ENCODE measurements at regions not wholly inside any gene's neighbourhood (a gene's known extent, or its start where the extent isn't known, plus 50 kb on each side); places are given as distances from the start of the nearest gene placed in this dataset.

DNA sequence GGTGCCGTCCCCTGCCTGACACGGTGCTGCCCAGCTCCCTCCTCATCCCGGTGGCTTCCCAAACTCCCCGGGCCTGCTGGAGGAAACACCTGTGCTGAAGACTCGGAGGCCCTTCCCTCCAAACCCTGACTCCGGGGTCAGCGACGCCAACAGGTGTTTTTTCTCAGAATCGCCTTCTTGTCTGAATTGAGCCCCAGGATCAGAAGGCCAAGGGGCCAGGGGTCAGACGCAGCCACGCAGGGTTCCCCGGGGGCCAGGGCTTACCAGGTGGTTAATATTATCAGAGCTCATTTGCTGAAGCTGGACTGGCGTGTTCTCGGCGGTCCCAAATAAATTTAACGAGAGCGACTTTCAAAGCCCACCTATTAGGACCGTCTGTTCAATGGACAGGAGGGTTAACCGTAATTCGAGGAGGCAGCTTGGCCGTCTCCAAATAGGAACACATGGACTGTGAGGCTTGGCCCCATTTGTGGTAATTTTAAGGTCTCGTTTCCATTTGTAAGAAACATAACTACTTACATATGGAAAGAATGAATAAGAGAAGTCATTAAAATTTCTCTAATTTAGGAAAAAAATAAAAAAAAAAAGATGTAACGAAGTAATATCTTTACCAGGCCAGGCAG, 239.3 kb downstream of the CRLF2 start:
- no peak for ATAC-seq
- TF ChIP-seq ZFP30 (CRISPR knock-in tag; IDR thresholded peaks at IDR 0.05) (no peak), ISL1 (CRISPR knock-in tag; IDR thresholded peaks at IDR 0.05) (no peak), OSR1 (CRISPR knock-in tag; IDR thresholded peaks at IDR 0.05) (no peak), RARB (CRISPR knock-in tag; IDR thresholded peaks at IDR 0.05) (no peak), ZFP3 (CRISPR knock-in tag; IDR thresholded peaks at IDR 0.05) (no peak), ZNF70 (CRISPR knock-in tag; IDR thresholded peaks at IDR 0.05) (no peak), ZNF565 (CRISPR knock-in tag; conservative IDR thresholded peaks at IDR 0.05; ENCODE audit: low read depth) (no peak)
- TF ChIP-seq, protein P1, sequence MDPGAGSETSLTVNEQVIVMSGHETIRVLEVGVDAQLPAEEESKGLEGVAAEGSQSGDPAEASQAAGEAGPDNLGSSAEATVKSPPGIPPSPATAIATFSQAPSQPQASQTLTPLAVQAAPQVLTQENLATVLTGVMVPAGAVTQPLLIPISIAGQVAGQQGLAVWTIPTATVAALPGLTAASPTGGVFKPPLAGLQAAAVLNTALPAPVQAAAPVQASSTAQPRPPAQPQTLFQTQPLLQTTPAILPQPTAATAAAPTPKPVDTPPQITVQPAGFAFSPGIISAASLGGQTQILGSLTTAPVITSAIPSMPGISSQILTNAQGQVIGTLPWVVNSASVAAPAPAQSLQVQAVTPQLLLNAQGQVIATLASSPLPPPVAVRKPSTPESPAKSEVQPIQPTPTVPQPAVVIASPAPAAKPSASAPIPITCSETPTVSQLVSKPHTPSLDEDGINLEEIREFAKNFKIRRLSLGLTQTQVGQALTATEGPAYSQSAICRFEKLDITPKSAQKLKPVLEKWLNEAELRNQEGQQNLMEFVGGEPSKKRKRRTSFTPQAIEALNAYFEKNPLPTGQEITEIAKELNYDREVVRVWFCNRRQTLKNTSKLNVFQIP (CRISPR knock-in tag; IDR thresholded peaks at IDR 0.05; ENCODE audit: borderline replicate concordance, low read depth): no peak
- TF ChIP-seq, protein P2, sequence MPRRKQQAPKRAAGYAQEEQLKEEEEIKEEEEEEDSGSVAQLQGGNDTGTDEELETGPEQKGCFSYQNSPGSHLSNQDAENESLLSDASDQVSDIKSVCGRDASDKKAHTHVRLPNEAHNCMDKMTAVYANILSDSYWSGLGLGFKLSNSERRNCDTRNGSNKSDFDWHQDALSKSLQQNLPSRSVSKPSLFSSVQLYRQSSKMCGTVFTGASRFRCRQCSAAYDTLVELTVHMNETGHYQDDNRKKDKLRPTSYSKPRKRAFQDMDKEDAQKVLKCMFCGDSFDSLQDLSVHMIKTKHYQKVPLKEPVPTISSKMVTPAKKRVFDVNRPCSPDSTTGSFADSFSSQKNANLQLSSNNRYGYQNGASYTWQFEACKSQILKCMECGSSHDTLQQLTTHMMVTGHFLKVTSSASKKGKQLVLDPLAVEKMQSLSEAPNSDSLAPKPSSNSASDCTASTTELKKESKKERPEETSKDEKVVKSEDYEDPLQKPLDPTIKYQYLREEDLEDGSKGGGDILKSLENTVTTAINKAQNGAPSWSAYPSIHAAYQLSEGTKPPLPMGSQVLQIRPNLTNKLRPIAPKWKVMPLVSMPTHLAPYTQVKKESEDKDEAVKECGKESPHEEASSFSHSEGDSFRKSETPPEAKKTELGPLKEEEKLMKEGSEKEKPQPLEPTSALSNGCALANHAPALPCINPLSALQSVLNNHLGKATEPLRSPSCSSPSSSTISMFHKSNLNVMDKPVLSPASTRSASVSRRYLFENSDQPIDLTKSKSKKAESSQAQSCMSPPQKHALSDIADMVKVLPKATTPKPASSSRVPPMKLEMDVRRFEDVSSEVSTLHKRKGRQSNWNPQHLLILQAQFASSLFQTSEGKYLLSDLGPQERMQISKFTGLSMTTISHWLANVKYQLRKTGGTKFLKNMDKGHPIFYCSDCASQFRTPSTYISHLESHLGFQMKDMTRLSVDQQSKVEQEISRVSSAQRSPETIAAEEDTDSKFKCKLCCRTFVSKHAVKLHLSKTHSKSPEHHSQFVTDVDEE (CRISPR knock-in tag; IDR thresholded peaks at IDR 0.05): no peak

DNA sequence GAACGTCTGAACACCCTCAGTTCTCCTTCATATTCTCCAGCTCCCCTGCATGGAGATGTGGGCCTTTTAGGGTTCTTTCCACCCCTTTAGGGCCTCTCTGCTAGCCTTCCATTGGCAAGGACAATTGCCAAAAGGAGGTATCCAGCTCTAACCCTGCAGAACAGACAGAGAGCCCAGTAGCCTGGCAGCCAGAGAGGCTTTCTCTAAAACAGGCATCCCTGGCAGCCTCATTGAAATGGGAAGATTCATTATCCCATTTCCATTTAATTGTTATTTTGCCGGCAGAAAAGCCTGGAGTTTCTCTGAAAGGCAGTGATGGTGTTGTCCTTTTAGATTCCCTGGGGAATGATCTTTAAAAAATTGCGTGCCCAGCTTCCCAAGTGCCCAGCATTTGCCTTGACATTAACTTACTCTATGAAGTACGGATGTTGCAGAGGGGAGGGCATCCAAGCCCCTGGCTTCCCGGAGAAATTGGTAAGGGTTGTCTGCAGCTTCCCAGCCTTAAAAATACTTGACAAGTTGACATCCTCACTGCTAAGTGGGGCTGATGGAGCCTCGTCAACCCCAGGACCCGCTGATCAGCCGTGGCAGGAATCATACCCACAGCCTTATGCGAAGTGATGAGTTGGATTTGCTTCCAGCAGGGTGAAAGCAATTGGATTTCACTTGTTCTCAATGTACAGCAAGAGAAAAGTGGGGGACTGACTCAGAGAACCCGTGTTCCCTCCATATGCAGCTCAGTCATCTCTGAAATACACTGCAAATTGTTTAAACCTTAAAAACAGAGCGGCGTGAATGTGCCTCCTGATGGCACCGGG, 244.1 kb downstream of the CRLF2 start:
- ATAC-seq: no peak
- no peak for TF ChIP-seq GLIS3 (CRISPR knock-in tag; IDR thresholded peaks at IDR 0.05)
- TF ChIP-seq ZFP30 (CRISPR knock-in tag; IDR thresholded peaks at IDR 0.05): no peak
- TF ChIP-seq, protein P3, sequence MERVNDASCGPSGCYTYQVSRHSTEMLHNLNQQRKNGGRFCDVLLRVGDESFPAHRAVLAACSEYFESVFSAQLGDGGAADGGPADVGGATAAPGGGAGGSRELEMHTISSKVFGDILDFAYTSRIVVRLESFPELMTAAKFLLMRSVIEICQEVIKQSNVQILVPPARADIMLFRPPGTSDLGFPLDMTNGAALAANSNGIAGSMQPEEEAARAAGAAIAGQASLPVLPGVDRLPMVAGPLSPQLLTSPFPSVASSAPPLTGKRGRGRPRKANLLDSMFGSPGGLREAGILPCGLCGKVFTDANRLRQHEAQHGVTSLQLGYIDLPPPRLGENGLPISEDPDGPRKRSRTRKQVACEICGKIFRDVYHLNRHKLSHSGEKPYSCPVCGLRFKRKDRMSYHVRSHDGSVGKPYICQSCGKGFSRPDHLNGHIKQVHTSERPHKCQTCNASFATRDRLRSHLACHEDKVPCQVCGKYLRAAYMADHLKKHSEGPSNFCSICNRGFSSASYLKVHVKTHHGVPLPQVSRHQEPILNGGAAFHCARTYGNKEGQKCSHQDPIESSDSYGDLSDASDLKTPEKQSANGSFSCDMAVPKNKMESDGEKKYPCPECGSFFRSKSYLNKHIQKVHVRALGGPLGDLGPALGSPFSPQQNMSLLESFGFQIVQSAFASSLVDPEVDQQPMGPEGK (CRISPR knock-in tag; IDR thresholded peaks at IDR 0.05; ENCODE audit: borderline replicate concordance): no peak
- no peak for TF ChIP-seq ZFP3 (CRISPR knock-in tag; IDR thresholded peaks at IDR 0.05)
- TF ChIP-seq PPARA (CRISPR knock-in tag; IDR thresholded peaks at IDR 0.05; ENCODE audit: borderline replicate concordance): no peak
- no peak for TF ChIP-seq OSR1 (CRISPR knock-in tag; IDR thresholded peaks at IDR 0.05)
- TF ChIP-seq, protein P1 (CRISPR knock-in tag; IDR thresholded peaks at IDR 0.05; ENCODE audit: borderline replicate concordance, low read depth): no peak
- TF ChIP-seq, protein P4, sequence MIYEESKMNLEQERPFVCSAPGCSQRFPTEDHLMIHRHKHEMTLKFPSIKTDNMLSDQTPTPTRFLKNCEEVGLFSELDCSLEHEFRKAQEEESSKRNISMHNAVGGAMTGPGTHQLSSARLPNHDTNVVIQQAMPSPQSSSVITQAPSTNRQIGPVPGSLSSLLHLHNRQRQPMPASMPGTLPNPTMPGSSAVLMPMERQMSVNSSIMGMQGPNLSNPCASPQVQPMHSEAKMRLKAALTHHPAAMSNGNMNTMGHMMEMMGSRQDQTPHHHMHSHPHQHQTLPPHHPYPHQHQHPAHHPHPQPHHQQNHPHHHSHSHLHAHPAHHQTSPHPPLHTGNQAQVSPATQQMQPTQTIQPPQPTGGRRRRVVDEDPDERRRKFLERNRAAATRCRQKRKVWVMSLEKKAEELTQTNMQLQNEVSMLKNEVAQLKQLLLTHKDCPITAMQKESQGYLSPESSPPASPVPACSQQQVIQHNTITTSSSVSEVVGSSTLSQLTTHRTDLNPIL (CRISPR knock-in tag; IDR thresholded peaks at IDR 0.05; ENCODE audit: low read depth): no peak
- TF ChIP-seq ZC3H10 (CRISPR knock-in tag; IDR thresholded peaks at IDR 0.05): no peak
- no peak for TF ChIP-seq ZNF565 (CRISPR knock-in tag; conservative IDR thresholded peaks at IDR 0.05; ENCODE audit: low read depth)
- no peak for TF ChIP-seq ZNF8 (CRISPR knock-in tag; IDR thresholded peaks at IDR 0.05)
- no peak for TF ChIP-seq BACH2 (CRISPR knock-in tag; IDR thresholded peaks at IDR 0.05; ENCODE audit: borderline replicate concordance)
- TF ChIP-seq, protein P5, sequence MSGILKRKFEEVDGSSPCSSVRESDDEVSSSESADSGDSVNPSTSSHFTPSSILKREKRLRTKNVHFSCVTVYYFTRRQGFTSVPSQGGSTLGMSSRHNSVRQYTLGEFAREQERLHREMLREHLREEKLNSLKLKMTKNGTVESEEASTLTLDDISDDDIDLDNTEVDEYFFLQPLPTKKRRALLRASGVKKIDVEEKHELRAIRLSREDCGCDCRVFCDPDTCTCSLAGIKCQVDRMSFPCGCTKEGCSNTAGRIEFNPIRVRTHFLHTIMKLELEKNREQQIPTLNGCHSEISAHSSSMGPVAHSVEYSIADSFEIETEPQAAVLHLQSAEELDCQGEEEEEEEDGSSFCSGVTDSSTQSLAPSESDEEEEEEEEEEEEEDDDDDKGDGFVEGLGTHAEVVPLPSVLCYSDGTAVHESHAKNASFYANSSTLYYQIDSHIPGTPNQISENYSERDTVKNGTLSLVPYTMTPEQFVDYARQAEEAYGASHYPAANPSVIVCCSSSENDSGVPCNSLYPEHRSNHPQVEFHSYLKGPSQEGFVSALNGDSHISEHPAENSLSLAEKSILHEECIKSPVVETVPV (CRISPR knock-in tag; IDR thresholded peaks at IDR 0.05): no peak
- TF ChIP-seq ESRRG (CRISPR knock-in tag; IDR thresholded peaks at IDR 0.05): no peak
- TF ChIP-seq ARNTL (CRISPR knock-in tag; IDR thresholded peaks at IDR 0.05; ENCODE audit: borderline replicate concordance, low read depth): no peak
